Mesodermal cell (in vitro differentiated cells): ENCODE measurements at regions not wholly inside any gene's neighbourhood (a gene's known extent, or its start where the extent isn't known, plus 50 kb on each side); places are given as distances from the start of the nearest gene placed in this dataset.
A peak's percentile ranks its signal among the peaks of the same experiment; 100 is the strongest.

Experiments
- H3K27ac ChIP-seq: 2 replicates; pipeline ENCODE4 v1.7.0; 2013; ENCODE audit warnings: mild to moderate bottlenecking, low read depth, low read length, moderate library complexity; ENCODE audit not compliant: severe bottlenecking
- H3K36me3 ChIP-seq: 2 replicates; pipeline ENCODE4 v1.7.1; 2013; ENCODE audit warnings: mild to moderate bottlenecking, low read length, moderate library complexity; ENCODE audit not compliant: control insufficient read depth, insufficient read depth
- H3K4me1 ChIP-seq: one replicate; pipeline ENCODE4 v1.7.1; 2013; ENCODE audit warnings: mild to moderate bottlenecking, low read length; ENCODE audit not compliant: insufficient read depth, control insufficient read depth, poor library complexity, severe bottlenecking
- H3K4me3 ChIP-seq: 2 replicates; pipeline ENCODE4 v1.7.0; 2013; ENCODE audit warnings: low read length, control low read depth, mild to moderate bottlenecking; ENCODE audit not compliant: insufficient read depth, poor library complexity, severe bottlenecking; ENCODE audit errors: extremely low read depth
- H3K9me3 ChIP-seq: 2 replicates; pipeline ENCODE4 v1.7.1; 2013; ENCODE audit warnings: mild to moderate bottlenecking, low read length, moderate library complexity; ENCODE audit not compliant: control insufficient read depth
- WGBS, 2 experiments: methylation state at CpG; one replicate each; pipeline ENCODE4 v1.1.5; 2013; ENCODE audit warnings: missing lambda C conversion rate in 2 of 2; ENCODE audit not compliant: insufficient coverage in 2 of 2; 5-methylcytosine and 5-hydroxymethylcytosine counted together

GRCh38 chr14:61106959-61107641, 126.1 kb downstream of the SLC38A6 start:
- Histone ChIP-seq H3K9me3 (no peaks in the 10 kb centered on the region), H3K36me3 (no peaks in the 10 kb centered on the region), H3K4me1 (peaks cover 33% of the 10 kb centered on the region), H3K27ac (no peak overlapping the region), H3K4me3 (no peak overlapping the region)
- 91 to 95% methylated on average over 13 to 14 of the region's 14 CpGs for WGBS, 2 experiments

- Histone ChIP-seq H3K27ac (no peak overlapping the region), H3K36me3 (no peaks in the 10 kb centered on the region), H3K4me3 (no peak overlapping the region), H3K4me1 (peaks cover 35% of the 10 kb centered on the region), H3K9me3 (no peaks in the 10 kb centered on the region)
- 100% methylated on average over 1 to 4 of the region's 5 CpGs for WGBS, 2 experiments
Measured at GRCh38 chr14:61106271-61106958, 125.4 kb downstream of the SLC38A6 start.

GRCh38 chr14:61104358-61104757, 123.3 kb downstream of the SLC38A6 start:
- H3K36me3 ChIP-seq = no peaks in the 10 kb centered on the region
- peak overlapping the region; percentile 97 for H3K27ac ChIP-seq
- H3K4me3 ChIP-seq = no peak overlapping the region
- no peaks in the 10 kb centered on the region for H3K9me3 ChIP-seq
- peaks cover 33% of the 10 kb centered on the region for H3K4me1 ChIP-seq
- 0 to 22% methylated on average over 1 of the region's 3 CpGs for WGBS, 2 experiments

- H3K4me3 ChIP-seq = no peak overlapping the region
- no peaks in the 10 kb centered on the region for H3K36me3 ChIP-seq
- 50 to 56% methylated on average over 7 of the region's 11 CpGs for WGBS, 2 experiments
- peak overlapping the region; percentile 97 for H3K27ac ChIP-seq
- H3K9me3 ChIP-seq = no peaks in the 10 kb centered on the region
- peaks cover 31% of the 10 kb centered on the region for H3K4me1 ChIP-seq
Measured at GRCh38 chr14:61103541-61104339, 122.7 kb downstream of the SLC38A6 start.

GRCh38 chr14:61102549-61103466, 121.8 kb downstream of the SLC38A6 start:
- H3K9me3 ChIP-seq = no peaks in the 10 kb centered on the region
- peak overlapping the region; percentile 97 for H3K27ac ChIP-seq
- no peaks in the 10 kb centered on the region for H3K36me3 ChIP-seq
- H3K4me3 ChIP-seq = no peak overlapping the region
- WGBS, 2 experiments = 79 to 87% methylated on average over 7 to 9 of the region's 10 CpGs
- peaks cover 31% of the 10 kb centered on the region for H3K4me1 ChIP-seq
